Stimulated activated CD4-positive, alpha-beta T cell treated with anti-CD3 and anti-CD28 coated beads, Interleukin-12 subunit alpha, Interleukin-12 subunit beta, amount 100 ng/mL, for 24 hours (primary cell): ENCODE measurements at regions not wholly inside any gene's neighbourhood (a gene's known extent, or its start where the extent isn't known, plus 50 kb on each side); places are given as distances from the start of the nearest gene placed in this dataset.
"Not testable (repeated sequence)": the region's sequence is repeated elsewhere in the genome, so short reads cannot be mapped to it uniquely, and the experiment has no call there.

Experiments used
- DNase-seq, 2 experiments: peaks; one replicate each; pipeline ENCODE4 v3.0.0-alpha.2; 2020; ENCODE audit warnings: low read depth in 2 of 2

GRCh38 chr11:90449606-90450005, 226.8 kb upstream of the CHORDC1 start:
- DNase-seq = no peak

DNA sequence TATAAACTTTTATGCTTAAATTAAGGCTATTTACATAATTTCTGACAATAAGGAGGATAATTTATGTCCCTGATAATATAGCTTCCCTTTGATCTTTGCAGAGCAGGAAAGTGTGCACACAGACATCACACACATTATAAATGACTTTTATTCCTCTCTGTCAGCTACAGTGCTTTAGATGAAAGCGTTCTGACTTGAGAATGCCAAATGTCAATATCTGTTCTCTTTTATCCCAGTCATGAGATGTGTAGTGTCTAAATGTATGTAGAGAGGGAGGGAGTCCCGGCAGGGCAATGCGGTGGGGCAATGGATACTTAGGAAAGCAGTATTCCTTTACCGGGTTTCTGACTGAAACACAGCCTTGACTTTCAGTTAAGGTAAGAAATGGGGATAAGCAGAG, 225.4 kb upstream of the CHORDC1 start:
- DNase-seq = no peak

- no peak for DNase-seq
Measured at GRCh38 chr11:90447618-90448017, 224.8 kb upstream of the CHORDC1 start.

DNA sequence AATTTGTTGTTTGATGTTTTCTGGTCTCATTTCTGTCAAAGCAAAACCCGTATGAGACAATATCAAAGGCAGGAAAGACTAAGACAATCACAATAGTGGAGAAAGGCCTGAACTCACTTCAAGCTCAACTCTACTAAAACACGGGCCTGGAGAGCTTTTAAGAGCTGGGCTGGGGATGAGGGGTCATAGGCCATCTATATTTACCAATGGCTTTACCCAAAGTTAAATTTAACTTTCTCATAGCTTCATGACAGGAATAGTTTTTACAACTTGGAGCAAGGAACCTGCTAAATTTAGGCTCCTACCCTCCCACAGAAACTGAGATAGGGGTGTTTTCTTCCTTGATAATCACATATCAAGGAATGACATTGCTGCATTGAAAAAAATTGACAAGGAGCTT, 223.4 kb upstream of the CHORDC1 start:
- DNase-seq = no peak

DNA sequence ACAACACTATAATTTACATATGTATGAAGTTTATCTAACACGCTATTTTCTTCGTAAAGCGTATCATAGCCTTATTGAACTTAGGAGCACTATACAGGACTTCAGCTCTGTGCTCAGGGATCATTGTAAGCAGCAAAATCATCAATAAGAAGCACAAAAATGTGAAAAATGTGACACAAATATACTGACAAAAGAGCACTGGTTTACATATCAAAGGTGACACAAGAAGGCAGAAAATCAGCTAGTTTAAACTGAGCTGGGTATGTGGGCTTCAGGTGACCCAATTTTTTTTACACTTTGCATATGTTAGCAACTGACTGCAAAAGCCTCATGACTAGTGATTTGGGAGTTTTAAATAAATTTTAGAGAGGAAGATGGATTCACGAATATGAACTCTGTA, 215.2 kb upstream of the CHORDC1 start:
- no peak for DNase-seq

GRCh38 chr11:90434858-90435257, 212.0 kb upstream of the CHORDC1 start:
- no peak for DNase-seq

GRCh38 chr11:90428836-90429235, 206.0 kb upstream of the CHORDC1 start:
- no peak for DNase-seq

- no peak for DNase-seq
Measured at GRCh38 chr11:90426442-90426841, 203.6 kb upstream of the CHORDC1 start.

DNA sequence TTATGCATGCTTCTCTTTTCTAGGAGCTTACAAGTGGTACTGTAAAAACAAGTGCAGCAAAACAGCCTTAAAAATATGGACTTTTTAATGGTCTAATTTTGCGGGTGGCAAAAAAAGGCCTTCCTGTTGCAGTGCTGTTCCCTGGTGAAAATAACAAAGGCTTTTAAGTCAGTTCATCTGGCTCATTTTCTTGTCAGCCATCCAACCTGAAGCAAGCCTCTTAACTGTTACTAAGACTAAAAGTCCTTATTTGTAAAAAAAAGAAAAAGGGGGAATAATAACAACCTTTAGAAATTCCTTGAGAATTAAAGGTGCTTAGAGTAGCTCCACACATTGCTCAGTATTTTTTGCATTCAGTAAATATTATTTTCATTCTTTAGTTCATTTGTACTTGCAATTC, 200.5 kb upstream of the CHORDC1 start:
- no peak for DNase-seq

DNA sequence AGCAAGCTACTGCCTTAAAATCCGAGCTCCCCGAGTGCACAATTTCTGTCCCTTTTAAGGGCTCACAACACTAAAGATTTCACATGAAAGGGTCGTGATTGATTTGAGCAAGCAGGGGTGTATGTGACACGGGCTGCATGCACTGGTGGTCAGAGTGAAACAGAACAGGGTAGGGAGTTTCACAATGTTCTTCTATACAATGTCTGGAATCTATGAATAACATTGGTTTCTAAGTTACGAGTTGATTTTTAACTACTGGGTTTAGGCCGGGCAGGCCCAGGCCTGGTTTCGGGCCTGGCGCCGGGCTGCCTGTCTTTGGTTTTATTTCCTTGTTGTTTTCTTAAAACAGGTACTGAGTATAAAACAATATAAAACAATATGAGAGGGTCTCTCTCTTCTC, 199.9 kb upstream of the CHORDC1 start:
- DNase-seq = not testable (repeated sequence)

DNA sequence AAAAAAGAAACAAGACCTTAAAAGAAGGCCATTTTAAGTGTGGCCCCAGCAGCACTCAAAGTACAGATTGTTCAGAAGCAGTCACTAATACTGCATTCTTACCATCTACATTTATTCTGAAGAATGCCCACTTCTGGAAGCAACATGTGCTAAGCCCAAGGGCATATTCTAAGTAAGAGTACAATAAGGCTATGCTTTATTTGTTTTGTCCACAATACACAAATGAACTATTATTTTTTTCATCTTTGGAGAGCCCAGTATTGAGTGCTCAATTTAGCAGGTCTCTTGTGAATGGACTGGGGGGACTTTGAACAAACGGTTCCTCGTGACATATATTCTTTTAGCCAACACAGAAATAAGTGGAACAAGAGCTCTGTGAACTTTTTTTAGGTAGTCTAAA, 191.4 kb upstream of the CHORDC1 start:
- no peak for DNase-seq

- no peak for DNase-seq
Measured at GRCh38 chr11:90407350-90407749, 184.5 kb upstream of the CHORDC1 start.

DNA sequence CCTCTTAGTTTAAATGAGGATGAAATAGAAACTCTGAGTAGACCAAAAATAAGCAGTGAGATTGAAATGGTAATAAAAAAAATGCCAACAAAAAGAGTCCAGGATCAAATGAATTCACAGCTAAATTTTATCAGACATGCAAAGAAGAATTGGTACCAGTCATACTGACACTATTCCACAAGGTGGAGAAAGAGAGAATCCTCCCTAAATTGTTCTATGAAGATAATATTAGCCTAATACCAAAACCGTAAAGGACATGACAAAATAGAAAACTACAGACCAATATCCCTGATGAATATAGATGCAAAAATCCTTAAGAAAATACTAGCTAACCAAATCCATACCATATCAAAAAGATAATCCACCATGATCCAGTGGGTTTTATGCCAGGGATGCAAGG, 169.8 kb upstream of the CHORDC1 start:
- DNase-seq = no peak

DNA sequence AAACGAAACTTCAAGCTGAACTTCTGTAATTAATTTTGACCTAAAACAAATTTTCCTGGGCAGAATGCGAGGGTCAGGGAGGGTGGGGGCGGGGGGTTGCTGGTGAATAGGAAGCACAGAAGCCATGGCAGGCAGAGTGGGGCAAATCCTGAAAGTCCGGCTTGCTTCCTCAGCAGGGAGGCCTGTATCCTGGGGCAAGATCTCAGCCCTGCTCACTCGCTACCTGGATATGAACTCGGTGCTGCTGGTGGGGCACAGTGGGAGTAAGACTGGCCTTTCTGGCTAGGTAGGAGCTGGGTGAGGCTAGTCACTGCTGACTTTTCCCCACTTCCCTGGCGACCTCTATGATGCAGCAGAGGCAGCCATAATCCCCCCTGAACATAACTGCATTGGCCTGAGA, 168.9 kb upstream of the CHORDC1 start:
- DNase-seq = no peak

- DNase-seq = no peak
Measured at GRCh38 chr11:90380206-90380605, 157.4 kb upstream of the CHORDC1 start.

GRCh38 chr11:90373971-90374370, 151.1 kb upstream of the CHORDC1 start:
- DNase-seq = no peak

DNA sequence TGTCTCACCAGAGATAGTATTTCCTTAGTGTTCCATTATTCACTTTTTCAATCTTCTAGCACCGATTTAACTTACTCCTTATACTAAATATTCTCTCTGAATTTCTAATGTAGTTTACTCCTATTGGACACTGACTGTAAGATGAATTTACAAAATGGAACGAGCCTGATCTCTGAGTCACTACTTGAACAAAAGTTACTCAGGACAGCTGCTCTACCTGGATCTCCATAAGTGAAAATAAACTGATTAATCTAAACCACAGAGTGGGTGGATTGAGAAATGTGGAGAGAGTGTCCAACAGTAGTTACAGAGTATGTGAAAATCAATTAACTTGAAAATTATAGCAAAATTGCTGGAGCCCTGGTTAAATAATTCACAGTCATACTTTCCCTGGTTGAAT, 141.7 kb upstream of the CHORDC1 start:
- no peak for DNase-seq

DNA sequence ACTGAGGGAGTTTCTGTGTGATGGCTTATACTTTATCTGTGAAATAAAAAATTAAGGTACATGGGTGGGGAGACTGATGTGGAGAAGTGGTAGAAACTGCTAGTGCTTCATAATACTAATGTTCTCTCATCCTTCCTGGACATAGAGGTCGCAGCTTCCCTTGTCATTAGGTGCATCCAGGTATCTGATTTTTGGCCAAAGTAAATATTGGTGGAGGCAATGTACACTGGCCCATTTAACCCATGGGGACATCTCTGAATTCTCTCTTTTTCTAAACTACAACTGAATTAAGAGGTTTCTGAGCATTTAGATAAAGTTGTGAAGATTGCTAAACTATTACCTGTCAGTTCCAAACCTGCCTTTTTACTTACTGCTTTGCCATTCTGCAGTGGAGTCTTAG, 140.9 kb upstream of the CHORDC1 start:
- no peak for DNase-seq

- DNase-seq = no peak
Measured at GRCh38 chr11:90355200-90355599, 132.4 kb upstream of the CHORDC1 start.

GRCh38 chr11:90349731-90350130, 126.9 kb upstream of the CHORDC1 start:
- no peak for DNase-seq

- DNase-seq = no peak
Measured at GRCh38 chr11:90344546-90344945, 121.7 kb upstream of the CHORDC1 start.

DNA sequence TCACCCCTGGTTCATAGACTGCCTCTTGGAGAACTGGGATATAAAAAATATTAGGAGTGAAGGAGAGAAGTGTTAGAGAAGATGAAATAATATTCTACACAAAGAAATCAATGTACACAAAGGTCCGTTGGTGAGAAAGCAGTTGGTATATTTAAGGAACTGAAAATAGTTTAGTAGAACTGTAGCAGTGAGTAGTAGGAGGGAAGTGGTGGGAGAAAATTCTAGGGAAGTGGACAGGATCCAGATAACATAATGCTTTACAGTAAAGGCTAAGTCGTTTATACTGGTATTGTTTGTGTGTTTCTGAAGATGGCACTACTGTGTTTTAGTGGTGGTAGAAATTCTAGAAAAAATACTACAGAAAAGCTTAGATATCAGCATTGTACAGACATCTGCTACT, 120.8 kb upstream of the CHORDC1 start:
- DNase-seq = no peak

DNA sequence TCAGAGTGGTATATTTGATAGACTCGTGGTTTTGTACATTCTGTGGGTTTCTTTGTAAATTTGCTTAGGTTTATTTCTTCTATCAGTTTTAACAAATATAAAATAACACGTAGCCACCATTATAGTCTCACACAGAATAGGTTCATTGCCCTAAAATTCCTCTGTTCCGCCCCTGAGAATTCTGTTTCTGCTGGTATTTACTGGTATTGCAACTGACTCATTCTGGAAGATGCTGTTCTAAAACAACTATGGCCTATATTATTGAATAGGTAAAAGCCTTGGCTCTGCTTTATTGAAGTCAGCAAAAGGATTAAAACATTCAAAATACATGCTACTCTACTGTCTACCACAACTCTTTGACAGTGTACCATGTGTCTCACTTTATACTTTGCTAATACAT, 119.1 kb upstream of the CHORDC1 start:
- DNase-seq = no peak

GRCh38 chr11:90332415-90332814, 109.6 kb upstream of the CHORDC1 start:
- DNase-seq = no peak

DNA sequence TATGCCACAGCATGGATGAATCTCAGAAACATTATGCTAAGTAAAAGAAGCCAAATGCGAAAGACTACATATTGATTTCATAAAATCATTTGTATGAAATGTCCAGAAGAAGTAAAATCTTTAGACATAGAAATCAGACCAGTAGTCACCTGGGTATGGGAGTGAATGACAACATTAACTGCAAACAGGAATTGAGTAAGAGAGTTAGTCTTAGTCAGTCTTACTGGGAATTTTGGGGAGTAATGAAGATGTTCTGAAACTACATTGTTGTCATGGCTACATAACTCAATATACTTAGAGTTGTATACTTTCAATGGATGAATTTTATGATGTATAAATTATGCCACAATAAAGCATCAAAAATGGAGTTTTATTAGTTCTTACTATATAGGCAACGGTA, 107.8 kb upstream of the CHORDC1 start:
- no peak for DNase-seq
